ENCODE measurements at regions not wholly inside any gene's neighbourhood (a gene's known extent, or its start where the extent isn't known, plus 50 kb on each side); places are given as distances from the start of the nearest gene placed in this dataset.

DNA sequence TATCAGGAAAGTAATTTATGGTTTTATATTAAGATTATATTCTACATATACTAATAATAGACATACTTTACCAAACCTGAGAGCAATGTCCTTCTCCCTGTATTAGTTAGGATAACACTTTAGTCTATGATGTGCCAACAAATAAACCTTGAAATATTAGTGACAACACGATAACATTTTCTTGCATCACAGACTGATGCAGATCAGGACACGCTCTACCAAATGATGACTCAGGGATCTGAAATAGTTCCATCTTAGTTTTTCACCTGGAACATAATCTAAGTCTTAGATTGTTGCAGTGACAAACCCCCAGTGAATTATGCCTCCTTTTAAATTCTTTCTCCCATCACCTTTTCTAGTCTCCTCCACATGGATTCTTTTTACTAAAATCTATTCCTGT, 214.2 kb downstream of the CLCN4 start:
- TF ChIP-seq, protein P1, sequence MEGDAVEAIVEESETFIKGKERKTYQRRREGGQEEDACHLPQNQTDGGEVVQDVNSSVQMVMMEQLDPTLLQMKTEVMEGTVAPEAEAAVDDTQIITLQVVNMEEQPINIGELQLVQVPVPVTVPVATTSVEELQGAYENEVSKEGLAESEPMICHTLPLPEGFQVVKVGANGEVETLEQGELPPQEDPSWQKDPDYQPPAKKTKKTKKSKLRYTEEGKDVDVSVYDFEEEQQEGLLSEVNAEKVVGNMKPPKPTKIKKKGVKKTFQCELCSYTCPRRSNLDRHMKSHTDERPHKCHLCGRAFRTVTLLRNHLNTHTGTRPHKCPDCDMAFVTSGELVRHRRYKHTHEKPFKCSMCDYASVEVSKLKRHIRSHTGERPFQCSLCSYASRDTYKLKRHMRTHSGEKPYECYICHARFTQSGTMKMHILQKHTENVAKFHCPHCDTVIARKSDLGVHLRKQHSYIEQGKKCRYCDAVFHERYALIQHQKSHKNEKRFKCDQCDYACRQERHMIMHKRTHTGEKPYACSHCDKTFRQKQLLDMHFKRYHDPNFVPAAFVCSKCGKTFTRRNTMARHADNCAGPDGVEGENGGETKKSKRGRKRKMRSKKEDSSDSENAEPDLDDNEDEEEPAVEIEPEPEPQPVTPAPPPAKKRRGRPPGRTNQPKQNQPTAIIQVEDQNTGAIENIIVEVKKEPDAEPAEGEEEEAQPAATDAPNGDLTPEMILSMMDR (IDR thresholded peaks at IDR 0.05), result no peak
- no peak for TF ChIP-seq POLR2A (IDR thresholded peaks at IDR 0.05)
